Cerebellar cortex (tissue), 1 donor: ENCODE measurements at regions not wholly inside any gene's neighbourhood (a gene's known extent, or its start where the extent isn't known, plus 50 kb on each side); places are given as distances from the start of the nearest gene placed in this dataset.

Source experiments
- DNase-seq: peaks from one replicate; pipeline ENCODE4 v3.0.0-alpha.2; 2015; ENCODE audit warnings: low spot score

DNA sequence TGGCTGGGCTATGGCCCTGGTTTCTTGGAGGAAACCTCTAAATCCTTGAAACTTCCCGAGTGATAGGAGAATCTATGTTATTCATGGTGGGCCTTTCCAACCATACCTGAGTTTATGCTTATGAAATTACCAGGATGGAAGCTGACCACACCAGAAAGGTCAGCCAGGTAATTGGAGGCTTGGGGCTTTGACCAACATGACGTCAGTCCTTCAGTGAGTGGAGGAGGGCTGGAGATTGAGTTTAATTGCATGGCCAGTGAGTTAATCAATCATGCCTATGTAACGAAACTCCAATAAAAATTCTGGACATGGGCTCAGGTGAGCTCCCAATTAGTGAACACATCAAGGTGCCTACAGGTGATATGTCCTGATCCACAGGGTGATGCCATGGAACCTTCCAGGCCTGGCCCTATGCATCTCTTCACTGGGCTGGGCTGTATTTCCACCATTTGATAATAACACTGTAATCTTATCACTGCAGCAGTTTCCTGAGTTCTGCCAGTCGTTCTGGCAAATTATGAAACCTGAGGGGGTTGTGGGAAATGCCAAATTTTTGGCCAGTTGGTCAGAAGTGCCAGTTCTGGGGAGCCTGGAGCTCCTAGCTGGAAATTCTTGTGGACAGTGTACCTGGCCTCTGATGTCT lies 106.5 kb downstream of the CDH26 start:
- no peak for DNase-seq

DNA sequence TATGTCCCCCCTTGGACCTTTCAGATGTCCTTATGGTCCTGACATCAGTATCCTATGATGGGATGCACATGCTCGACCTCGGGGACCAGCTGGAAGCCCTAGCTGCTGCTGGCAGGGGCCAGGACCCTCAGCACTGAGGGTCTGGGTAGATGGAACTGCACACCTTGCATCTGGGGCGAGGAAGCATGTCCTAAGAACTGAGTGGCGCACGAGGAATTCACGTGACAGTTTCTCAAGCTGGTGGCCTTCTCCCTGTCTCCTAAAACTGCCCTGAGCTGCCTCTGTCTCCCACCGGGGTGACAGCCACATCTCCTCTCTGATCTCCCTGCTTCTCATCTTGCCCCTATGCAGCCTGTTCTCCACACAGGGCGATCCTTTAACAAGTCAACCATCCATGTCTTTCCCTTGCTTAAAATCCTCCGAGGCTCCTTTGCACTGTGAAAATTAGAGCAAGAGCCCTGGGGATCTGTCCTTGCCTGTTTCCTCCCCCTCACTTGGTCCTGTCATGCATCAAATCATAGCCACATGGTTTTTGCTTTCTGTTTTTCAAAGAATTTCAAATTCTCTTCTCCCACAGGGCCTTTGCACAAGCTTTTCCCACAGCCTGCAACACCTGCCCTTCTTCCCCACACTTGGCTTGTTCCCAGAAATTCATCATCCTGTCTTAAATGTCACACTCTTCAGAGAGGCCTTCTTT lies 107.7 kb downstream of the CDH26 start:
- no peak for DNase-seq

DNA sequence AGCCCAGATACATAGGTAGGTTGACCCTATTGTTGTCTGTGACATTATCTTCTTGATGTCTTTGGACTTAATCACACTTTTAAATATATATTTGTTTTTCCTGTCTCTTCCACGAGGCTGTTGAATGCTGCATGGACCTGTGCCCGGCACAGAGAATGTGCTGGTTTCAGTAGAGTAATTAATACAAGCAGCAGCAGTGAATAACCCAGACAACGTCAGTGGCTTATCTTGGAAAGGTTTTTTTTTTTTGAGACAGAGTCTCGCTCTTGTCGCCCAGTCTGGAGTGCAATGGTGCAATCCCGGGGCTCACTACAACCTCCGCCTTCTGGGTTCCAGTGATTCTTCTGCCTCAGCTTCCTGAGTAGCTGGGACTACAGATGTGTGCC lies 108.2 kb downstream of the CDH26 start:
- DNase-seq: no peak

DNA sequence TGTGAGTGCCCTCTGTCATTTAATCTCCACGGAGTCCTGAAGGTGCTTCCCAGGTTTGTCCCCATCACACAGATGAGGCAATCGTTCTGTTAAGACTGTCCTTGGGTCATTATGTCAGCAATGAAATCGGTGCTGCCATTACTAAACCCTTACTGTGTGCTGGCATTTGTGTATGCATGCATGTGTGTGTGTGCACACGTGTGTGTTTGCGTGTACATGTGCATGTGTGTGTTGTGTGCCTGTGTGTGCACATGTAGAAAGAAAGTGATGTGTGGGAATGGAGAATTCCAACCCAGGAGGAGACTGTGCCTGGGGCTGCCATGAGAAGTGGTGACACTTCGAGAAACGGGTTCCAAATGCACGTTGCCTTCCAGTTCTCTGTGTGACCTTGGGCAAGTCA lies 110.3 kb downstream of the CDH26 start:
- no peak for DNase-seq

DNA sequence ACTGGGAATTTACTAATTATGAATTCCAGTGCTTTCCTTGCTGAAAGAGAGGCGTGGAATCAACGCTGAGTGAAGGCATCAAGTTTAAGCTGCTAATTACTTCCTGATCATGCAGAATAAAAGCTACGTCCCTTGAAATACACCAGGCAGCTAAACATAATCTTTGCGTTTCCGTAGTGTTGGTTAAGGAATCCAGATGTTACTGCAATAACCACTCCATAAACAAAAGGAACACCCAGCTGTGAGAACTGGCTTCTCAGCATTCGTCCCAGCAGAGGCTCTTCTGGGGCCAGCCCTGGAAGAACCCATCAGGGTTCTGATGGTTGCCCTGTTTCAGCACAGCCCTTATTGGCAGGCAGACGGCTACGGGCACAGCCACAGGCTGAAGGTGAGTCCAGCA lies 111.4 kb downstream of the CDH26 start:
- DNase-seq: no peak

DNA sequence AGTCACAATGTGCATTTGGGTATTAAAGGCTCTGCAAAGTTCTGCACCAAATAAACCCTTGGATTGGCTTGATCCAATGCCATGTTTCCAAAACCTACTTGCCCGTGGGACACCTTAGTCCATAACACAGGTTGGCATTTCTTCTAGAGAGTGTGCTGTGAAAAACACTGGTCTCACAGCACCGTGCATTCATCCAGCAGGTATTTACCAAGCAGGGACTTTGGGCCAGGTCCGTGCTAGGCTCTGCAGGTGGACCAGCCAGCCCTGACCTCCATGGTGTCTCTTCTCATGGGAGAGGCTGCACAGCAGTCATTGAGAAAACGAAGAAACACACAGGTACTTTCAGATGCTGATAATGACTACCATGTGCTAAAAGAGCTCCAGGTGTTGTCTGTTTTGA lies 112.6 kb downstream of the CDH26 start:
- DNase-seq: no peak

DNA sequence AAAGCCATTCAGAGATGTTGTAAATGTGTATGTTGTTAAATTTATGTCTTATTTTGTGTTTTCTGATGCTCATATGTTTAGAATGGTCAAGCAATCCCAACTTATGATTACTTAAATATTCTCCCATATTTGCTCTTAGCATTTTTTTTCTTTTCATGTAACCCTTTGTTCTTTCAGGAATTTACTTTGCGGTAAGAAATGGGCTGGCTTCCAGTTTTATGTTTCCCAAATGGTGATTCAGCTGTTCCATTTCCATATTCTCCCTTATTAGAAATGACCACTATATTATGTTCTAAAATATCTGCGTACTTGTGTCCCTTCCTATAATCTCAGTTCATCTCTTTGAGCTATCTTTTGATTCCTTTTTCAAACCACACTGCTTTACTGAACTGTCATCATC lies 113.7 kb downstream of the CDH26 start:
- DNase-seq: no peak

DNA sequence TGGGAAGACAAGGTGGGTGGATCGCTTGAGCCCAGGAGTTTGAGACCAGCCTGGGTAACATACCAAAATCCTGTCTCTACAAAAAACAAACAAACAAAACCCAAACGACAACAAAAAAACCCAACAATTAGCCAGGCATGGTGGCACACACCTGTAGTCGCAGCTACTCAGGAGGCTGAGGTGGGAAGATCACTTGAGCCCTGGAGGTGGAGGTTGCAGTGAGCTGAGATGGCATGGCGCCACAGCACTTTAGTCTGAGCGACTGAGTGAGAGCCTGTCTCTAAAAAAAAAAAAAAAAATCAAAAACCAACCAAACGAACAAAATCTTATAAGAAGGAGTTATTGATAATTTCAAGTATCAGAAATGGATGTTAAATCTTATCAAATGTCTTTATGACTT lies 114.9 kb downstream of the CDH26 start:
- no peak for DNase-seq

DNA sequence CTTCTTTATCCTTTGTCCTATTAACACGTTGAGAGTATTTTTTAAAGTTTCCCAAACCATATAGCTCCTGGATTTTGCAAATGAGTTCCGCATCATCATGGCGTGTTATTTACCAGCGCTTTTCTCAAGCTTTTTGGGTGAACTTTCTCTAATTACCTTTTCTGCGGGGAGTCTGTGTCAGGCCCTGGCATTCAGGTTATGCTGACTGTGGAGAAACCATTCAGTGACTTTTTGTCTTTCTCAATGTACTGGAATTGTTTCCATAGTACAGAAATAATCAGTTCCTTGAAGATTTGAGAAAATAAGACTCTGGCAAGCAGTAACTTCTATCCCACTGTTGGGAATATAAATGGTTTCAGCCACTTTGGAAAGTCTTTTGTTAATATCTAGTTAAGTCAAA lies 115.3 kb downstream of the CDH26 start:
- no peak for DNase-seq

DNA sequence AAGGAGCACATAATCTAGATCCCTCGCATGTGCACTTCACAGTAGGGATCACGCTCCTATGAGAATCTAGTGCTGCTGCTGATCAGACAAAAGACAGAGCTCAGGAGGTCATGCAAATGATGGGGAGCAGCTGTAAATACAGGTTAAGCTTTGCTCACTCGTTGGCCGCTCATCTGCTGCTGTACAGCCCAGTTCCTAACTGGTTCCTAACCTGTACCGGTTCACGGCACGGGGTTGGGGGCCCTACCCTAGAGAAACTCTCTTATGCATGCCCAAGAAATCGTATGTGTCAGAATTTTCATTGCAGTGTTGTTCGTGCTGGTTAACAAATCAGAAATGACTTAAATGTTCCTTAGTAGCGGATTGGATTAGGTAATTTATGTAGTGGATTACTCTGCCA lies 116.1 kb downstream of the CDH26 start:
- DNase-seq: no peak

DNA sequence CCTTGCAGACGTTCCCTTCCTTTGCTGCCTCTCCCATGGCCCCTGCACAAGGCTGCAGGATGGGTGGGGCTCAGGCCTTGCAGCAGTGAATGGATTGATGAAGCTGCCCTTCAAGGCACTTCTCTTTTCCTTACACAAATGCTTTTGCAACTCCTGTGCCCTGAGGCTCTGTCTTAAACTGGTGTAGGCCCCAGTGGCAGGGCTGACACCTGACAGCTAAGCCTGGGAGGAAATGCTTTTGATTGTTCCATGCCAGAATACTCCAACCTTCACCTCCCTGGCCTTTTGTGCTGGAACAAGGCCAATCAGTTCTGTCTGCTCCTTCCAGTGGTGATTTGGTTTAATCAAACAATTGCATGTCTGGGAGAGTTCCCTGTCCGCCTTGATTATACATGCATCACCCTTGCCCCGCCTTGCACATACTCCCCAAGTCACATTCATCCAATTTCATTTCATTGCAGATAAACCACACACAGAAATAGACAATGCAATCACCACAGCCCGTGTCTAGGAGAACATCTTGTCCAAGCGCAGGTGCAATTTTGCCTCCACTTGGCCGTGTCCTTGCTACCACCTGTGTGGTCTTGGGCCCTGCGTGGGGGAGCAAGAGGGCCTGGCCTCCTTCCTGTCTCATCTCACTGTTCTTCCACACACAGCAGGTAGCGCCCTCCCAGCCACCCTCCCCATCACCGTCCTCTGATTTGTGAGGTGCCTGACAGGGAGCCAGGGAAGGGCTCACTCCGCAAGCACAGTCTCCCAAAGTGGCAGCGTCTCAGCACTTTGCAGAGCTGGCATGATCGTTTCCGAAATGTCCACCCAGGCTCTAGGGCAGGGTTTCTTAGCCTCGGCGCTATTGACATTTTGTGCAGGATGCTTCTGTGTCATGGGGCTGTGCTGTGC lies 120.4 kb downstream of the CDH26 start:
- DNase-seq: no peak

DNA sequence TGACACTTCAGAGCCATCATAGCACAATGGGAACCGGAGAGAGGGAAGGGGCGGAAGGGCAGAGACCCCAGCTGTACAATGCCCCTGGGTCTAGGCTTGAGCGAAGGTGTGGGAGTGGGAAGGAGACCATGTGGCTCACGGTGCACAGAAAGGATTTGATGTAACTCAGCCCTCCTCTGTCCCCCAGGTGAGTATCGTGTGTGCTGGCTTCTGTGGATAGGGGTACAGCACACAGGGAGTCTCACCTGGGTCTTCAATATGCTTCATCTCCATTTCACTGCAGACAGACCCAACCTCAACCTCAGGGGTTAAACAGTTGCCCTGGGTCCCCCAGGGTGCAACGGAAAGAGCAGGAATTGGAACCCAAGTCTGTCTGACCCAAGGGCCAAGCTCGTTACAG lies 122.2 kb downstream of the CDH26 start:
- DNase-seq: no peak

DNA sequence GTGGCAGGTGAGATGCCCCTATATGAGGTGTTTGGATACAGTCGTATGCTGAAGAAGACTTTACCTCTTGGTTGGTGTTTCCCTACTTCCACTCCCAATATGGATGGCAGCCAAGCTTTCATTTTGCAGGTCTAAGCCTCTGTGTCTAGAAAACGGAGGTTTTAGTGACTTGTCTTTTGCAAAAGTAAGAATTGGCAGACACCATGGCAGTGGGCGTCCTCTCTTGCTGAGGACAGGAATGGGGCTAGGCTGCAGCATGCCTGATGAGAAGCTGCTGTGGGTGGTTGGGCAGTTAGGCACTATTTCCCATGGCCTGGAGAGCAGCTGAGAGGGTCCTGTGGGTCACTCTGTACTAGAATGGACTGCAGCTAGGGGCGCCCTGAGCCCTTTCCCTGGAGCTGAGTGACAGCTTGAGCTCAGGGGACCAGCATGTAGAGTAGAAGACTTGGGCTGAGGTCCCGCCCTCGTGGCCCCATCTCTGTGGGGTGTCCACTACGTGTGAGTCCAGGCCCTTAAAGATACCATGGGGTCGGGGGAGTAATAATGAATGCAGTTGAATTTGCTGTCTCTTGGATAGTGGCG lies 127.4 kb downstream of the CDH26 start:
- no peak for DNase-seq

DNA sequence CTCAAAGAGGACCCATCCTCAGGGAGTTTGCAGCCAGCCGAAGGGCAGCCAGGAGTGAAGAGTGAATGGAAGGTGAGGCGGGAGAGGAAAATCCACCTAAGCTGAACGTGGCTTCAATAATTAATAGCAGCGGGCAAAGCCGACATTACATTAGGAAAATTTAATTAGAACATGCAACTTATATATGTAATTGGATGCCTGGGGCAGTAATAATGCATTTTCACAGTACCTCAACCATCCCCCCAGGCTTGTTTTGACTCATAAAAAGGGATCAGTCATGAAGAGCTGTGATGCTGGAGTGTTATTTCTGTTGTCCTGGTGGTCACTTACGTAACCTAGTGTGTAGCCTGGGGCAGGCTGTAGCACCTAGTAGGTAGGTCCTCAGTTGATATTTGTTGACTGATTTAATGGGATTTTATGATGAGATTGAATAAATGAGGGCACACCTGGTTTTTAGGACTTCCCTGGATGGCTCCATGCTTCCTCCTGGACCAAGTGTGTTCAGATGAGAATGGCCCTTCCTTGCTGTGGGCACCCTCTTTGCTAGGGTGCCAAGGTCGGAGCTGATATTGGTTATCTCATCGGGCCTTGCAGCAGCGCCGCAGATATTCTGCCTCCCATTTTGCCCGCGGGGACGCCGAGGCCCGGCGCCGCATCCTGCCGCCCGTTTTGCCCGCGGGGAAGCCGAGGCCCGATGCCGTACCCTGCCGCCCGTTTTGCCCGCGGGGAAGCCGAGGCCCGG lies 128.8 kb downstream of the CDH26 start:
- no peak for DNase-seq

DNA sequence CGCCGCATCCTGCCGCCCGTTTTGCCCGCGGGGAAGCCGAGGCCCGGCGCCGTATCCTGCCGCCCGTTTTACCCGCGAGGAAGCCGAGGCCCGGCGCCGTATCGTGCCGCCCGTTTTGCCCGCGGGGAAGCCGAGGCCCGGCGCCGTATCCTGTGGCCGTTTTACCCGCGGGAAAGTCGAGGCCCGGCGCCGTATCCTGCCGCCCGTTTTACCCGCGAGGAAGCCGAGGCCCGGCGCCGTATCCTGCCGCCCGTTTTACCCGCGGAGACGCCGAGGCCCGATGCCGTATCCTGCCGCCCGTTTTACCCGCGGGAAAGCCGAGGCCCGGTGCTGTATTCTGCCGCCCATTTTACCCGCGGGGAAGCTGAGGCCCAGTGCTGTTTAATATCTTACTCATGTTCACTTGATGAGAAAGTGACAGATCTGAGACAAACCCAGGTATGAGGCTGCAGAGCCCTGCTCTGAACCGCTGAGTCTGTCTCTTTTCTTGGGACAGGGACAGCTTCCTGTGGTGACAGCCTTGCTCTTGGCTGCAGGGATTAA lies 129.4 kb downstream of the CDH26 start:
- peak; percentile 3 for DNase-seq

DNA sequence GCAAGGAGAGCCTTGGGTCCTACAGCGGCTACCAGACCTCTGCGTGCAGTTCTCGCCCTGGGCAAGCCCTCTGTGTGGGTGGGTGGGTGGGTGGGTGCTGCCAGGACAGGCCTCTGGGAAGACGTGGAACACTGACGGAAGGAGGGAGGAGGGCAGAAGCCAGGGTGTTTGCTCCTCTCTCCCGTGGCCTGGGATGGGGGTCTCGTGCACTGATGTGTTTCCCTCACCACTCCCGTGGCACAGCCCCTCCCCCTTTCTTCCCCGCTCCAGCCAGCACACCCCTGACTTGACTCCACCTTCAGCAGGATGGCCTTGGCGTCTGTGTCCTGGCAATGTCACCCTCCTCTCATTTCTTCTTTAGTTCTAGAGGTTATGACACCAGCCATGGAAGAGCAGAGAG lies 130.0 kb downstream of the CDH26 start:
- no peak for DNase-seq

DNA sequence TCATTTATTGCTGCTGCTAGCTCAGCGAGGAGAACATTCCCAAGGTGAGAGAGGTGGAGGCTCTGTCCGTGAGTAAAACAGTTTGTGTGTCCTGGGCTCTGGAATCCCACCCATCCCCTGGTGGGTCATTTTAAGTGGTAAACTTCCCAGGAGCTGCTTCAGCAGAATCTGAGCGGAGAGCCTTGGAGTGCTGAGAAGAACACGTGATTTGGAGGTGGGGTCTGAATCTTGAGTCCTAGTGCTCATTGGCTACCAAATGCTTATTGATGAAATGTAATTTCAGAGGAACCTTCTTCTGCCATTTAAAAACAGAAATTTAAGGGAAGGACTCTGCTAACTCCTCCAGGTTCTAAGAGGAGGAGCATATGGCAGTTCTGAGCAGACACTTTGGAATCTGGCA lies 132.4 kb downstream of the CDH26 start:
- no peak for DNase-seq

DNA sequence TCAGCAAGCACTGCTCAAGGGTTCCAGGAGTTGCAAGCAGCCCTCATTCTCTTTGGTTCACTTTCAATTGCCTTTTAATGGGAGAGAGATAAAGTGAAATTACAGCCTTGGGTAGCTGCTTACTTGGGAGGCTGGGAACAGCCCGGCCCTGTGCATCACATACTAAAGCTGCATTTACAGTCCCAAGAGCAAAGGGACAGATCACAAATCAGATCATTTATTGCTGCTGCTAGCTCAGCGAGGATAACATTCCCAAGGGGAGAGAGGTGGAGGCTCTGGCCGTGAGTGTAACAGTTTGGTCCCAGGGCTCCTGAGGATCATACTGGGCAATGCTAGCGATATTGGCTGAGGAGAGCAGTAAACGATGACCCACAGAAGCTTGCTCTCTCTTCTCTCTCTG lies 133.1 kb downstream of the CDH26 start:
- no peak for DNase-seq

DNA sequence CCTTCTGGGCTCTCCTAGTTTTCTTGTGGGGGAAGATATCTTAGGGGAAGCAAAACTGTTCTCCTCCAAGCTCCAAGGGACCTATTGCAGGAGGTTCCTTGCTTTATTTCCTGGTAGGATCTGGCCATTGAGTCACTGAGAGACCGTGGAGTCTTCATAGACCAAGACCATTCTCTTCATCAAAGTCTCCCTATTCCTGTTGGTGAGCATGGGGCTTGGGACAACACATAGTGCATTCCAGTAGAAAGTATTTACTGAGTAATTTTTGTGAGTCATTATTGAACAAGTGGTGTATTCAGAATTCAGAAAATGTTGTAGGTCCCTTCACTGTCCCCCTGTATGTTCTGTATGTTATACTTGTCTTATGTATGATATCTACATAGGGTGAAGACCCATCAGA lies 133.6 kb downstream of the CDH26 start:
- DNase-seq: no peak

DNA sequence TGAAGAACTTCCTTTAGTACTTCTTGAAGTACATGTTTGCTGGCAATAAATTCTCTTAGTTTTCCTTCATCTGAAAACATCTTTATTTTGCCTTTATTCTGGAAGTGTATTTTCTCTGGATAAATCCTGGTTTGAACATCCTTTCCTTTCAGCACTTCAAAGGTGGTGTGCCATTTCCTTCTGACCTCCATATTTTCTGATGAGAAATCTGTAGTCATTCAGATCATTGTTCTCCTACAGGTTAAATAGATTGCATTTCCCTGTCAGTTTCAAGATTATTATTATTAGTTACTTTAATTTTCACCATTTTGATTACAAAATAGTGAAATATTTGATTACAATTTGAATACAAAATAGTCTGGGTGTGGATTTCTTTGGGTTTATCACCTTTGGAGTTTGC lies 134.5 kb downstream of the CDH26 start:
- DNase-seq: no peak

DNA sequence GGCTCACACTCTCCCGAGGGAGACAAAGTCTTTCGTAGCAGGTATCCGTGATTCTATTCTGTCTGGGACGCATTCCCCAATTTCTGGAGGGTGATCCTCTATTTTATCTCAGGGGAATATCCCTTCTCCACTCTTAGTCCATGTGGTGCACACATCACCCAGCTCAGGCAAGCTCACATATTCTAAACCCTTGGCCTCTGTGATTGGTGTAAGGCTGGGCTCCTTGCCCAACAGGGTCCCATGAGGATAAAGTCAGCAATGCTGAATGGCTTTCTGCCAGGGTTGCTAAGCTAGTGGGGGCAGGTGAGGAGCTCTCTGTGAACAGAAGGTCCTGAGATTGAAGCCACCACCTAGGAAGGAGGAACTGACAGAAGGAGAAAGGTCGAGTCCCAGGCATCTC lies 137.2 kb downstream of the CDH26 start:
- DNase-seq: no peak

DNA sequence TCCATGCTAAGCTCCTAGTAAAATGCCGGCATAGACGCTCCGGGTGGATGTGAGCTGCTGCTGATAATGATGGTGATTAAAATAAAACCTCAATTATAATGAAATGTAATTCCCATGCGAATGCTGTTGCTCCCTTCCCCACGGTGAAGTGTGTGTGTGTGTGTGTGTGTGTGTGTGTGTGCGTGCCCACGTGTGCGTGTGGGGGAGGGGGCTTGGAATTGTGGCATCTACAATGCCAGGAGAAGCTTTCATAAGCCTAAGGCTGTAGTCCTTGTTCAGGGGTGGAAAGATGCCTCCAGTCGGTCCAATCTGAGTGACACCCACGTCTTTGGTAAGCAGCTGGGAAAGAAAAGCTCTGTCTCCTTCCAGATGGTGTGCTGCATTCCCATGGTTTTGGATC lies 137.9 kb downstream of the CDH26 start:
- DNase-seq: no peak
